ENCODE measurements at regions not wholly inside any gene's neighbourhood (a gene's known extent, or its start where the extent isn't known, plus 50 kb on each side); places are given as distances from the start of the nearest gene placed in this dataset.

GRCh38 chr7:3235322-3235721, 65.7 kb upstream of the SDK1 start:
- no peak for DNase-seq

GRCh38 chr7:3236268-3236667, 64.8 kb upstream of the SDK1 start:
- DNase-seq: no peak

- no peak for DNase-seq
Measured at GRCh38 chr7:3238525-3239210, 62.4 kb upstream of the SDK1 start.

- no peak for DNase-seq
Measured at GRCh38 chr7:3239291-3239691, 61.8 kb upstream of the SDK1 start.

- no peak for DNase-seq
Measured at GRCh38 chr7:3240826-3241430, 60.1 kb upstream of the SDK1 start.

GRCh38 chr7:3241686-3242258, 59.3 kb upstream of the SDK1 start:
- DNase-seq: no peak

GRCh38 chr7:3242398-3242972, 58.6 kb upstream of the SDK1 start:
- DNase-seq: no peak

- DNase-seq: peak in 1 of 3 experiments; percentile 20
Measured at GRCh38 chr7:3243256-3243655, 57.8 kb upstream of the SDK1 start.

- peak in 1 of 3 experiments; percentile 58 for DNase-seq
Measured at GRCh38 chr7:3243680-3244079, 57.4 kb upstream of the SDK1 start.

GRCh38 chr7:3244241-3244814, 56.7 kb upstream of the SDK1 start:
- DNase-seq: no peak

GRCh38 chr7:3245077-3245476, 56.0 kb upstream of the SDK1 start:
- no peak for DNase-seq

GRCh38 chr7:3245721-3246120, 55.3 kb upstream of the SDK1 start:
- DNase-seq: no peak

GRCh38 chr7:3246127-3246526, 54.9 kb upstream of the SDK1 start:
- DNase-seq: no peak

- DNase-seq: no peak
Measured at GRCh38 chr7:3246651-3247050, 54.4 kb upstream of the SDK1 start.

GRCh38 chr7:3250725-3251124, 50.3 kb upstream of the SDK1 start:
- no peak for DNase-seq
